ENCODE measurements at regions not wholly inside any gene's neighbourhood (a gene's known extent, or its start where the extent isn't known, plus 50 kb on each side); places are given as distances from the start of the nearest gene placed in this dataset.

DNA sequence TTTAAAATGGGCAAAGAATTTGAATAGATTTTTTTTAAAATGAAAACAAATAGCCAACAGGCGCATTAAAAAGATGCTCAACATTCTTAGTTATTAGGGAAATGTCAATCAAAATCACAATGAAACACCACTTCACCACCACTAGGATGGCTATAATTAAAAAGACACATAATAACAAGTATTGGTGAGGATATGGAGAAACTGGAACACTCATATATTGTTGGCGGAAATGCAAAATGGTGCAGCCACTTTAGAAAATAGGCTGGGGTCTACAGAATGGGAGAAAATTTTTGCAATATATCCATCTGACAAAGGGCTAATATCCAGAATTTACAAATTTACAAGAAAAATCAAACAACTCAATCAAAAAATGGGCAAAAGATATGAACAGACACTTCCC lies 107.8 kb upstream of the FOXD3 start:
- no peak for DNase-seq (ENCODE audit: extremely low spot score)
- no peaks in the 10 kb centered on the region for H3K36me3 ChIP-seq
- H3K4me1 ChIP-seq = no peaks in the 10 kb centered on the region
- no peak for TF ChIP-seq EP300 (IDR thresholded peaks at IDR 0.05)
- TF ChIP-seq POLR2AphosphoS5 (IDR thresholded peaks at IDR 0.05) = no peak
- TF ChIP-seq CTCF (IDR thresholded peaks at IDR 0.05) = no peak
- TF ChIP-seq POLR2A (IDR thresholded peaks at IDR 0.05; ENCODE audit: low read depth) = no peak
- H3K9me3 ChIP-seq = peaks cover 0 to 10% (median 3%) of the 10 kb centered on the region in 4 donors
- no peak overlapping the region for H3K27ac ChIP-seq (replicated peaks in 1 of 4)
- no peaks in the 10 kb centered on the region for H3K27me3 ChIP-seq
- WGBS = 96% methylated on average over 2 of the region's 2 CpGs
- intact Hi-C loops (cut with DNase I) = no loop called here
- H3K4me3 ChIP-seq = no peak overlapping the region

GRCh38 chr1:63223426-63223825 lies 98.9 kb upstream of the FOXD3 start:
- DNase-seq (ENCODE audit: extremely low spot score) = no peak
- Histone ChIP-seq H3K36me3 (no peaks in the 10 kb centered on the region), H3K9me3 (no peaks in the 10 kb centered on the region), H3K4me1 (no peaks in the 10 kb centered on the region), H3K27ac (replicated peaks in 1 of 4) (no peak overlapping the region), H3K27me3 (no peaks in the 10 kb centered on the region), H3K4me3 (no peak overlapping the region)
- TF ChIP-seq POLR2A (IDR thresholded peaks at IDR 0.05; ENCODE audit: low read depth) = no peak
- TF ChIP-seq CTCF (IDR thresholded peaks at IDR 0.05) = no peak
- intact Hi-C loops (cut with DNase I) = no loop called here
- 55% methylated on average over 4 of the region's 4 CpGs for WGBS

- Histone ChIP-seq H3K27me3 (no peaks in the 10 kb centered on the region), H3K27ac (replicated peaks in 1 of 4) (no peak overlapping the region), H3K4me3 (no peak overlapping the region), H3K9me3 (peaks cover 0 to 10% (median 0%) of the 10 kb centered on the region in 4 donors), H3K4me1 (no peaks in the 10 kb centered on the region), H3K36me3 (no peaks in the 10 kb centered on the region)
- TF ChIP-seq EP300 (IDR thresholded peaks at IDR 0.05) = no peak
- no peak for TF ChIP-seq POLR2A (IDR thresholded peaks at IDR 0.05; ENCODE audit: low read depth)
- TF ChIP-seq POLR2AphosphoS5 (IDR thresholded peaks at IDR 0.05) = no peak
- no peak for TF ChIP-seq CTCF (IDR thresholded peaks at IDR 0.05)
- no peak for DNase-seq (ENCODE audit: extremely low spot score)
- intact Hi-C loops (cut with DNase I) = no loop called here
- WGBS = 80% methylated on average over 3 of the region's 3 CpGs
These were observed 91.6 kb upstream of the FOXD3 start for GRCh38 chr1:63230722-63231121.

- Histone ChIP-seq H3K4me3 (no peak overlapping the region), H3K9me3 (peaks cover 0 to 10% (median 0%) of the 10 kb centered on the region in 4 donors), H3K36me3 (no peaks in the 10 kb centered on the region), H3K4me1 (no peaks in the 10 kb centered on the region), H3K27ac (replicated peaks in 1 of 4) (no peak overlapping the region), H3K27me3 (peaks cover 0 to 8% (median 0%) of the 10 kb centered on the region in 4 donors)
- intact Hi-C loops (cut with DNase I) = no loop called here
- no peak for TF ChIP-seq CTCF (IDR thresholded peaks at IDR 0.05)
- DNase-seq (ENCODE audit: extremely low spot score) = no peak
- WGBS = 38% methylated on average over 1 of the region's 1 CpG
These were observed 83.6 kb upstream of the FOXD3 start for GRCh38 chr1:63238721-63239120.

- TF ChIP-seq POLR2AphosphoS5 (IDR thresholded peaks at IDR 0.05) (no peak), CTCF (IDR thresholded peaks at IDR 0.05) (no peak), POLR2A (IDR thresholded peaks at IDR 0.05; ENCODE audit: low read depth) (no peak)
- intact Hi-C loops (cut with DNase I) = no loop called here
- Histone ChIP-seq H3K27ac (replicated peaks in 1 of 4) (no peak overlapping the region), H3K36me3 (no peaks in the 10 kb centered on the region), H3K9me3 (no peaks in the 10 kb centered on the region), H3K4me3 (no peak overlapping the region), H3K27me3 (no peaks in the 10 kb centered on the region), H3K4me1 (no peaks in the 10 kb centered on the region)
- 81% methylated on average over 3 of the region's 3 CpGs for WGBS
- DNase-seq (ENCODE audit: extremely low spot score) = no peak
These were observed 77.2 kb upstream of the FOXD3 start for GRCh38 chr1:63245186-63245585.
